ENCODE measurements at regions not wholly inside any gene's neighbourhood (a gene's known extent, or its start where the extent isn't known, plus 50 kb on each side); places are given as distances from the start of the nearest gene placed in this dataset.

GRCh38 chr2:177326005-177326404, 61.5 kb upstream of the NFE2L2 start:
- TF ChIP-seq CTCF (IDR thresholded peaks at IDR 0.05) (no peak), POLR2A (IDR thresholded peaks at IDR 0.05) (no peak)
